ENCODE measurements at regions not wholly inside any gene's neighbourhood (a gene's known extent, or its start where the extent isn't known, plus 50 kb on each side); places are given as distances from the start of the nearest gene placed in this dataset.

DNA sequence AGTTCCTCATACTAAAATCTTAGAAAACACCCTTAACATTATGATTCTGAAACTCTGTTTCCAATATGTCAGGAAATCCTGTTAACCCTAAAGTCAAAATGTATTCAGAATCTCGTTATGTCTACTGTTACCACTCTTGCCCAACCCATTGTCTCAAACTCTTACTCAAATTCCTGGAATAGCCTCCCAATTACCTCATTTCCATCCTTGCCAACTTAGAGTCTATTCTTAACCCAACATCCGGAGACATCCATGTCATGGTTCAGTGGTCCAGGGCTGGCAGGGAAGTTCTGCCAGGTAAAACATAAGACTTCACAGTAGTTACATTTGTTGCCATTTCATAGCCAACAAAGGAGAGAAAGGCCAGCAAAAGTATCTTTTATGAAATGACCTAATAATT lies 593.9 kb downstream of the PYDC2 start:
- Histone ChIP-seq H3K27ac (no peak overlapping the region), H3K27me3 (no peaks in the 10 kb centered on the region), H3K36me3 (no peaks in the 10 kb centered on the region), H3K4me1 (no peaks in the 10 kb centered on the region), H3K4me3 (no peak overlapping the region), H3K9me3 (no peaks in the 10 kb centered on the region)
- TF ChIP-seq, protein P1, sequence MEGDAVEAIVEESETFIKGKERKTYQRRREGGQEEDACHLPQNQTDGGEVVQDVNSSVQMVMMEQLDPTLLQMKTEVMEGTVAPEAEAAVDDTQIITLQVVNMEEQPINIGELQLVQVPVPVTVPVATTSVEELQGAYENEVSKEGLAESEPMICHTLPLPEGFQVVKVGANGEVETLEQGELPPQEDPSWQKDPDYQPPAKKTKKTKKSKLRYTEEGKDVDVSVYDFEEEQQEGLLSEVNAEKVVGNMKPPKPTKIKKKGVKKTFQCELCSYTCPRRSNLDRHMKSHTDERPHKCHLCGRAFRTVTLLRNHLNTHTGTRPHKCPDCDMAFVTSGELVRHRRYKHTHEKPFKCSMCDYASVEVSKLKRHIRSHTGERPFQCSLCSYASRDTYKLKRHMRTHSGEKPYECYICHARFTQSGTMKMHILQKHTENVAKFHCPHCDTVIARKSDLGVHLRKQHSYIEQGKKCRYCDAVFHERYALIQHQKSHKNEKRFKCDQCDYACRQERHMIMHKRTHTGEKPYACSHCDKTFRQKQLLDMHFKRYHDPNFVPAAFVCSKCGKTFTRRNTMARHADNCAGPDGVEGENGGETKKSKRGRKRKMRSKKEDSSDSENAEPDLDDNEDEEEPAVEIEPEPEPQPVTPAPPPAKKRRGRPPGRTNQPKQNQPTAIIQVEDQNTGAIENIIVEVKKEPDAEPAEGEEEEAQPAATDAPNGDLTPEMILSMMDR (IDR thresholded peaks at IDR 0.05): no peak
- DNase-seq (no peak), ATAC-seq (no peak)
- intact Hi-C loops (cut with DNase I): no loop called here

- intact Hi-C loops (cut with DNase I): no loop called here
- no peaks in the 10 kb centered on the region for H3K9me3 ChIP-seq
- no peak for ATAC-seq
Observed at GRCh38 chr3:192055946-192056345, 595.0 kb downstream of the PYDC2 start.

GRCh38 chr3:192057261-192057660 lies 596.3 kb downstream of the PYDC2 start:
- TF ChIP-seq, protein P1 (IDR thresholded peaks at IDR 0.05): no peak
- H3K9me3 ChIP-seq: no peaks in the 10 kb centered on the region
- no peaks in the 10 kb centered on the region for H3K27me3 ChIP-seq
- no peaks in the 10 kb centered on the region for H3K36me3 ChIP-seq
- H3K4me3 ChIP-seq: no peak overlapping the region
- intact Hi-C loops (cut with DNase I): no loop called here
- ATAC-seq (no peak), DNase-seq (no peak)
- no peaks in the 10 kb centered on the region for H3K4me1 ChIP-seq
- H3K27ac ChIP-seq: no peak overlapping the region

More at GRCh38 chr3:192055946-192056345, 595.0 kb downstream of the PYDC2 start:
- no peak for DNase-seq
- Histone ChIP-seq H3K27ac (no peak overlapping the region), H3K4me1 (no peaks in the 10 kb centered on the region), H3K4me3 (no peak overlapping the region), H3K27me3 (no peaks in the 10 kb centered on the region), H3K36me3 (no peaks in the 10 kb centered on the region)
- TF ChIP-seq, protein P1 (IDR thresholded peaks at IDR 0.05): no peak

- Histone ChIP-seq H3K4me1 (no peaks in the 10 kb centered on the region), H3K9me3 (no peaks in the 10 kb centered on the region), H3K27me3 (no peaks in the 10 kb centered on the region), H3K27ac (no peak overlapping the region), H3K36me3 (no peaks in the 10 kb centered on the region), H3K4me3 (no peak overlapping the region)
- DNase-seq: no peak
- no peak for ATAC-seq
- intact Hi-C loops (cut with DNase I): no loop called here
- TF ChIP-seq, protein P1 (IDR thresholded peaks at IDR 0.05): no peak
Observed at GRCh38 chr3:192060160-192060781, 599.3 kb downstream of the PYDC2 start.

- intact Hi-C loops (cut with DNase I): no loop called here
- no peaks in the 10 kb centered on the region for H3K27me3 ChIP-seq
- no peak overlapping the region for H3K4me3 ChIP-seq
- H3K4me1 ChIP-seq: no peaks in the 10 kb centered on the region
- TF ChIP-seq, protein P1 (IDR thresholded peaks at IDR 0.05): no peak
- DNase-seq (no peak), ATAC-seq (no peak)
- H3K9me3 ChIP-seq: no peaks in the 10 kb centered on the region
- H3K36me3 ChIP-seq: no peaks in the 10 kb centered on the region
- H3K27ac ChIP-seq: no peak overlapping the region
Observed at GRCh38 chr3:192061426-192061825, 600.5 kb downstream of the PYDC2 start.

All from left lung (tissue), 4 donors.